ENCODE measurements at regions not wholly inside any gene's neighbourhood (a gene's known extent, or its start where the extent isn't known, plus 50 kb on each side); places are given as distances from the start of the nearest gene placed in this dataset.

DNA sequence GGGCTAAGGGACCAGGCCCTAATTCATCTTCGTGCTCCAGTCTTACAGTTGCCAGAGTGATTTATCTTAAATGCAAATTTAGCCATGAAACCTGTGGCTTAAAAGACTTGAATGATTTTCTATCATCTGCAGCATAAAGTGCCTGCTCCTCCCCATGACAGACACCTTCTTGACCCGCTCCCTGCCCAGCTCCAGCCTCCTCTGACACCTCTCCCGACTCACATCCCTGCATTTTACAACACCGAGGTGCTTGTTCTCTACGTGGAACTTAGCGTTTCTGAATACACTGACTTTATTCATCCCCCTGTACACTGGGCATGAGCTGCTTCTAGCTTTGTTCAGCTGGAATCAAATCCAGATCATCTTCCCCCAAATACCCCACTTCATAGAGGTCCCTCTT is 128.7 kb upstream of the MYO16 start:
- TF ChIP-seq, protein P1, sequence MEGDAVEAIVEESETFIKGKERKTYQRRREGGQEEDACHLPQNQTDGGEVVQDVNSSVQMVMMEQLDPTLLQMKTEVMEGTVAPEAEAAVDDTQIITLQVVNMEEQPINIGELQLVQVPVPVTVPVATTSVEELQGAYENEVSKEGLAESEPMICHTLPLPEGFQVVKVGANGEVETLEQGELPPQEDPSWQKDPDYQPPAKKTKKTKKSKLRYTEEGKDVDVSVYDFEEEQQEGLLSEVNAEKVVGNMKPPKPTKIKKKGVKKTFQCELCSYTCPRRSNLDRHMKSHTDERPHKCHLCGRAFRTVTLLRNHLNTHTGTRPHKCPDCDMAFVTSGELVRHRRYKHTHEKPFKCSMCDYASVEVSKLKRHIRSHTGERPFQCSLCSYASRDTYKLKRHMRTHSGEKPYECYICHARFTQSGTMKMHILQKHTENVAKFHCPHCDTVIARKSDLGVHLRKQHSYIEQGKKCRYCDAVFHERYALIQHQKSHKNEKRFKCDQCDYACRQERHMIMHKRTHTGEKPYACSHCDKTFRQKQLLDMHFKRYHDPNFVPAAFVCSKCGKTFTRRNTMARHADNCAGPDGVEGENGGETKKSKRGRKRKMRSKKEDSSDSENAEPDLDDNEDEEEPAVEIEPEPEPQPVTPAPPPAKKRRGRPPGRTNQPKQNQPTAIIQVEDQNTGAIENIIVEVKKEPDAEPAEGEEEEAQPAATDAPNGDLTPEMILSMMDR (IDR thresholded peaks at IDR 0.05), result no peak
- no peak for TF ChIP-seq EZH2phosphoT487 (IDR thresholded peaks at IDR 0.05)

All from neural progenitor cell (in vitro differentiated cells).